ENCODE measurements at regions not wholly inside any gene's neighbourhood (a gene's known extent, or its start where the extent isn't known, plus 50 kb on each side); places are given as distances from the start of the nearest gene placed in this dataset.

DNA sequence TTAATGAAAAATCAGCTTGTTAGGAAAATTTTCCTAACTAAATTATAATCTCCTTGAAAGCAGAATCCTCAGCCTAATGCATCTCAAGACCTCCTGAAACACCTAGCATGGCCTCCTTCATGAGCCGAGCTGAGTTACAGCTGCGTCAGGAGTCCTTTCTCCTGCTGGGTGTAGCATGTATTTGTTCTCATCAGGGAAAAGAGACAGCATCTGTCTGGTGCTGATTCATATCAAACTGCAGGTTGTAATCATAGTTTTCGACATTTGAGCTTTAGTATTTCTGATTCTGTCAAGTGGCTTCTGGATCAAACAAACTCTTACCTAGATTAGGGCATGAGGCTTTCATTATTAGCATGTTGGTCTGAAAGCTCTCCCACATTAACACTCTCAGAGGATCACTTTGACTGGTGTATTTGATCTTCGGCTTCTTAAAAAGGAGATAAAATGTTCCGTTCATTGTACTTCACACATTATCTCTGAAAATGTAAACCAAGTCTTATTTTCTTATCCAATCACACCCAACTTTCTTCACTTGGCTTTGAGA, 140.1 kb upstream of the FRG1 start:
- H3K4me1 ChIP-seq = no peaks in the 10 kb centered on the region
- no peak overlapping the region for H3K27ac ChIP-seq
- intact Hi-C loops (cut with DNase I; ENCODE audit: low total_unique reads) = no loop called here
- DNase-seq = no peak
- H3K27me3 ChIP-seq = no peaks in the 10 kb centered on the region
- no peaks in the 10 kb centered on the region for H3K9me3 ChIP-seq
- H3K4me3 ChIP-seq = no peak overlapping the region
- no peaks in the 10 kb centered on the region for H3K36me3 ChIP-seq
- TF ChIP-seq CTCF (IDR thresholded peaks at IDR 0.05) = no peak

DNA sequence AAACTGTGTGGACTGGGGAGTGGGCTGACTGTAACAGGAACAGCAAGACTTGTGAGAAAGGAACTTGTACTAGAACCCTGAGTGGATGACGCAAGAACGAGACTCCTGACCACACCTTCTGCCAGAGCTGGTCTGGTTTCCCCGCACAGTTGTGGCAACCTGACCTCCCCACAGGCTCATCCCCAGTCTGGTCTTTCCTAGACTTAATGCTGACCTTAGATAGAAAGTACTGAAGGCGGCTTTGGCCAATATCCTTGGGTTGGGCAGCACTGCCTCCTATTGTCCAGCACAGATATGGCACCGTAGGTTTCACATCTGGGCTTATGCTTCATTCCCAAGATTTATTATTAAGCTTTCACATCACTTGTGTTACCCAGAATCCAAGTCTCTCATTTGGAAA, 137.8 kb upstream of the FRG1 start:
- no peak overlapping the region for H3K4me3 ChIP-seq
- DNase-seq = no peak
- H3K4me1 ChIP-seq = no peaks in the 10 kb centered on the region
- no peaks in the 10 kb centered on the region for H3K36me3 ChIP-seq
- no peak overlapping the region for H3K27ac ChIP-seq
- no peak for TF ChIP-seq CTCF (IDR thresholded peaks at IDR 0.05)
- intact Hi-C loops (cut with DNase I; ENCODE audit: low total_unique reads) = no loop called here
- H3K27me3 ChIP-seq = no peaks in the 10 kb centered on the region
- H3K9me3 ChIP-seq = peaks cover 0 to 4% (median 3%) of the 10 kb centered on the region in 3 donors

DNA sequence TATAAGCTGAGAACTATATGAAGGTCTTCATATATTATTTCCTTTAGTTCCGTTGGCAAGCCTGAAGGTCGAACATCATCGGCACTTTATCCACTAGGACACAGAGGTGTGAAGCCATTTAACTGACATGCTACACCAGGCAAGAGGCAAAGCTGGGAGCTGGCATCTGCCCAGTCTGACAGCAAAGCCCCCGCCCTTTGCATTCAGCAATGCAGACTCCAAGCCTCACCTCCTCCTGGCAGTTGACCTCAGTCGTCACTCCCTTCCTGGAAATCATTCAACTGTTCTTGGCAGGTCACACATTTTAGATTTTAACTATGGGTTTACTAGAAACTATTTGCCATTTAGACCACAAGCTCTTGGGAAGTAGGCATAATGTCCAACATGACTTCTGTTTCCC, 135.8 kb upstream of the FRG1 start:
- no peak for DNase-seq
- intact Hi-C loops (cut with DNase I; ENCODE audit: low total_unique reads) = no loop called here

DNA sequence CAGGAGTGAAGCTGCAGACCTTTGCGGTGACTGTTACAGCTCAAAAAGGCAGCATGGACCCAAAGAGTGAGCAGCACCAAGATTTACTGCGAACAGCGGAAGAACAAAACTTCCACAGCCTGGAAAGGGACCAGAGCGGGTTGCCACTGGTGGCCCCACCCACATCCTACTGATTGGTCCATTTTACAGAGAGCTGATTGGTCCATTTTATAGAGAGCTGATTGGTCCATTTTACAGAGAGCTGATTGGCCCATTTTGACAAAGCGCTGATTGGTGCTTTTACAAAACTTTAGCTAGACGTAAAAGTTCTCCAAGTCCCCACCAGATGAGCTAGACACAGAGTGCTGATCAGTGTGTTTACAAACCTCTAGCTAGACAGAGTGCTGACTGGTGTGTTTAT, 134.2 kb upstream of the FRG1 start:
- Histone ChIP-seq H3K27ac (no peak overlapping the region), H3K36me3 (no peaks in the 10 kb centered on the region)

More for the DNA sequence above, 135.8 kb upstream of the FRG1 start:
- Histone ChIP-seq H3K27ac (no peak overlapping the region), H3K4me1 (no peaks in the 10 kb centered on the region), H3K27me3 (no peaks in the 10 kb centered on the region), H3K4me3 (no peak overlapping the region), H3K36me3 (no peaks in the 10 kb centered on the region), H3K9me3 (peaks cover 0 to 6% (median 4%) of the 10 kb centered on the region in 3 donors)
- no peak for TF ChIP-seq CTCF (IDR thresholded peaks at IDR 0.05)

GRCh38 chr4:189807031-189807430, 133.6 kb upstream of the FRG1 start:
- no peaks in the 10 kb centered on the region for H3K27me3 ChIP-seq
- no peak overlapping the region for H3K4me3 ChIP-seq
- H3K9me3 ChIP-seq = peaks cover 0 to 7% (median 4%) of the 10 kb centered on the region in 3 donors
- TF ChIP-seq CTCF (IDR thresholded peaks at IDR 0.05) = no peak
- DNase-seq = no peak
- H3K36me3 ChIP-seq = no peaks in the 10 kb centered on the region
- intact Hi-C loops (cut with DNase I; ENCODE audit: low total_unique reads) = no loop called here
- no peaks in the 10 kb centered on the region for H3K4me1 ChIP-seq
- H3K27ac ChIP-seq = no peak overlapping the region

More for the DNA sequence above, 134.2 kb upstream of the FRG1 start:
- intact Hi-C loops (cut with DNase I; ENCODE audit: low total_unique reads) = no loop called here
- H3K4me1 ChIP-seq = no peaks in the 10 kb centered on the region
- DNase-seq = no peak
- no peak overlapping the region for H3K4me3 ChIP-seq
- H3K9me3 ChIP-seq = peaks cover 0 to 7% (median 4%) of the 10 kb centered on the region in 3 donors
- no peaks in the 10 kb centered on the region for H3K27me3 ChIP-seq
- no peak for TF ChIP-seq CTCF (IDR thresholded peaks at IDR 0.05)

- Histone ChIP-seq H3K36me3 (no peaks in the 10 kb centered on the region), H3K27ac (no peak overlapping the region), H3K4me3 (no peak overlapping the region), H3K9me3 (peaks cover 0 to 7% (median 4%) of the 10 kb centered on the region in 3 donors), H3K4me1 (no peaks in the 10 kb centered on the region), H3K27me3 (no peaks in the 10 kb centered on the region)
- TF ChIP-seq CTCF (IDR thresholded peaks at IDR 0.05) = no peak
- intact Hi-C loops (cut with DNase I; ENCODE audit: low total_unique reads) = no loop called here
- DNase-seq = no peak
Observed at GRCh38 chr4:189809241-189809735, 131.4 kb upstream of the FRG1 start.
